Activated CD8-positive, alpha-beta memory T cell treated with anti-CD3 and anti-CD28 coated beads, Interleukin-2, amount 10 ng/mL, durations not matched to agents 7 days and 5 days (primary cell): ENCODE measurements at regions not wholly inside any gene's neighbourhood (a gene's known extent, or its start where the extent isn't known, plus 50 kb on each side); places are given as distances from the start of the nearest gene placed in this dataset.

ENCODE experiments used
- ATAC-seq: fragments of 150-1000 bp; cut with Tn5 transposase; one replicate; pipeline ENCODE4 v1.10.0; 2021; ENCODE audit warnings: moderate library complexity
- CTCF ChIA-PET: fragments of 350-600 bp; sonication (Branson Sonifier 250); formaldehyde crosslinking; loops from one replicate; lab custom pipeline; 2021; ENCODE audit warnings: antibody characterized with exemption; lab: Charles Lee
- DNase-seq: peaks from one replicate; pipeline ENCODE4 v3.0.0-alpha.2; 2020
- H3K27ac Mint-ChIP-seq: one replicate; pipeline ENCODE4 v1.8.0; 2021; ENCODE audit warnings: mild to moderate bottlenecking, mixed read lengths
- H3K27me3 Mint-ChIP-seq: one replicate; pipeline ENCODE4 v1.8.0; 2021; ENCODE audit warnings: mixed read lengths
- H3K36me3 Mint-ChIP-seq: one replicate; pipeline ENCODE4 v1.8.0; 2021; ENCODE audit warnings: mild to moderate bottlenecking, mixed read lengths
- H3K4me1 Mint-ChIP-seq: one replicate; pipeline ENCODE4 v1.8.0; 2021; ENCODE audit warnings: mixed read lengths
- H3K4me3 Mint-ChIP-seq: one replicate; pipeline ENCODE4 v1.8.0; 2021; ENCODE audit warnings: mild to moderate bottlenecking, moderate library complexity, mixed read lengths
- H3K9me3 Mint-ChIP-seq: one replicate; pipeline ENCODE4 v1.8.0; 2022; ENCODE audit warnings: low read depth, mixed read lengths

DNA sequence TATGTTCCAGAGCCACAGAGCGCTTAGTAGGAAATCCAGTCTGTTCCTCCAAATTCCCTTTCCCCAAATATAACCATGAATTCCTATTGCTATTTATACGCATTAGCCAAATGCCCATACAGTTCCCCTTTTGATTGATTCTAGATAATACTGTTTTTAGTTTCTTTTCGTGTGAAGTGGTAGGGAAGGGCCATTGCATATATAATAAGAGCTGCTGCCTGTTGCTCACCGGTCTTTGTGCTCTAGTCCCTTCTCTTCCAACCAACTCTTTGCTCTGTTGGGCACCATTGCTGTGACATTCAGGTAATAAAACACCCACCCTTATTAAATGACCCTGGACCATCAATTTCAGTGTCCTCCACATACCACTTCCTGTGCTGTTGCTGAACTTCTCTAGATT is 379.9 kb upstream of the KCNMB2 start:
- Mint-ChIP-seq H3K4me1 (peaks cover 6% of the 10 kb centered on the region), H3K9me3 (no peaks in the 10 kb centered on the region), H3K27me3 (no peaks in the 10 kb centered on the region), H3K27ac (no peak overlapping the region), H3K36me3 (no peaks in the 10 kb centered on the region), H3K4me3 (no peak overlapping the region)
- ATAC-seq = no peak
- CTCF ChIA-PET = no interaction called here
- DNase-seq = no peak

DNA sequence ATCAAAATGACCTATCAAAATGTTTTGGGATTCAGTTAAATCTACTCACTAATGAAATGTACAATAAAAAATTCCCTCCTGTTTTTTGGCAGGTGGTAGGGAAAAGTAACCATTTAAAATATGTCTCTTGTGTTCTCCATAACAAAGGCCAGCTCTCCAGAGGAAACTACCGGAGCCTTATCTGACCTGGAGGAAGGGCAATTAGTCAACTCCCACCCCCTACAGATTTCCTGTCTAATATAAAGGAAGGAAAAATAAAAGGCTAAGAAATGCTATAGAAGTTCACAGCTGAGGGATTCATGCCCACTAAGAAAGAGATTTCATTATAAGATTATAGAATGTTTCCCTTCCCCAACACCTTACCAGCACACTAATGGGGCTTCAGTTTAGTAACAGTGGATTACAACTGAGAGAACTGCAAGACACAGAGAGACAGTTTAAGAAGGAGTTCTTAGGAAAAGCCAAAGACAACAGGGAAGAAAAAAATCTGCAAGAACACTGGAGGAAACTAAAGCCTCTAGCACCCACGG is 376.5 kb upstream of the KCNMB2 start:
- Mint-ChIP-seq H3K36me3 (no peaks in the 10 kb centered on the region), H3K27me3 (no peaks in the 10 kb centered on the region), H3K4me3 (no peak overlapping the region), H3K9me3 (no peaks in the 10 kb centered on the region), H3K27ac (no peak overlapping the region), H3K4me1 (peaks cover 6% of the 10 kb centered on the region)
- DNase-seq = no peak
- CTCF ChIA-PET = no interaction called here
- ATAC-seq = no peak

DNA sequence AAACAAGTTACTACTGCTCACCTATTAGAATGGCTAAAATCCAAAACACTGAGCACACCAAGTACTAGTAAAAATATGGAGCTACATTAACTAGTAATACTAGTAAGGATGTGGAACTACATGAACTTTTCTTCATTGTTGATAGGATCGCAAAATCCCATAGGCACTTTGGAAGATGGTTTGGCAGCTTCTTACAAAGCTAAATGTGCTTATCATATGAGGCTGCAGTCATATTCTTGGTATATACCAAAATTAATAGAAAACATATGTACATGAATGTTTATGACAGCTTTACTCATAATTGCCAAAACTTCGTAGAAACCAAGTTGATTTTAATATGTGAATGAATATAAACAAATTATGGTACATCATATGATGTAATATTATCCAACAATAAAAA is 366.8 kb upstream of the KCNMB2 start:
- Mint-ChIP-seq H3K36me3 (no peaks in the 10 kb centered on the region), H3K27me3 (peaks cover 3% of the 10 kb centered on the region), H3K4me1 (no peaks in the 10 kb centered on the region), H3K27ac (no peak overlapping the region), H3K9me3 (no peaks in the 10 kb centered on the region), H3K4me3 (no peak overlapping the region)
- CTCF ChIA-PET = no interaction called here
- no peak for ATAC-seq
- no peak for DNase-seq

DNA sequence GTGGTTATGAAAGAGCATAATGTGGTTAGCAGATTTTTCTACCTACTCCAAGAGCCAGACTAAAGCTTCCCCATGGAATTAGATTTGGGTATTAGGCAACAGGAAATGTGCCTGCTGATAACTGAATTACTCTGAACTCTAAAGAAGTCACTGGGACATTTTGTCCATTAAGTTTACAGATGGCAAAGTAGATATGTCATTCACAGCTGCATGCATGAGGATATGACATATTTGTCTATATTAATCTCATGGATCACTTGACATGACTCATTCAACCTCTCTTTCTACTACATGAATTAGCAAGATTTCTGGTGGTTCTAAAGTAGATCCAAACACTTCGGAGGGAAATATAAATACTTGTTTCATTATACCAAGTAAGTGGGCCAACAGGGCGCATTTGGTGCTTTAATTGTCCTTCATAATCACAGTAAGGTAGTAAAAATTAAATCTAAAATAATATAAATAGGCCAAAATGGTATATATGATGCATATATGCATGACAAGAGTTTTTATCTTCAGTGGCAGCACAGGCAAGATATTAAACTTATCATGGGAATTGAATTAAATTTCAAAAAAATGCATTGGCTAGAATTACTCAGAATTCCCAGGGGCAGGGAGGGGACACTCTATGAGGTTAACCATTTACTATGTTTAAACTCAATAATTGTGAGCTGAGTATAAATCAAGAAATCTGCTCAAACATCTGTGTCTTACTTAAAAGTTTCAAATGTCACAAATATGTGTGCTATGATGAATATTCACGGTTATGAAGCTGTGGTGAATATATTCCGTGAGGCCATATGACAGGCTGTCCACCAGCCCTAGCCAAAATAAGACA is 365.3 kb upstream of the KCNMB2 start:
- H3K9me3 Mint-ChIP-seq = no peaks in the 10 kb centered on the region
- H3K4me3 Mint-ChIP-seq = no peak overlapping the region
- H3K27me3 Mint-ChIP-seq = peaks cover 3% of the 10 kb centered on the region
- CTCF ChIA-PET = no interaction called here
- H3K36me3 Mint-ChIP-seq = no peaks in the 10 kb centered on the region
- ATAC-seq (no peak), DNase-seq (no peak)
- H3K27ac Mint-ChIP-seq = no peak overlapping the region
- no peaks in the 10 kb centered on the region for H3K4me1 Mint-ChIP-seq

DNA sequence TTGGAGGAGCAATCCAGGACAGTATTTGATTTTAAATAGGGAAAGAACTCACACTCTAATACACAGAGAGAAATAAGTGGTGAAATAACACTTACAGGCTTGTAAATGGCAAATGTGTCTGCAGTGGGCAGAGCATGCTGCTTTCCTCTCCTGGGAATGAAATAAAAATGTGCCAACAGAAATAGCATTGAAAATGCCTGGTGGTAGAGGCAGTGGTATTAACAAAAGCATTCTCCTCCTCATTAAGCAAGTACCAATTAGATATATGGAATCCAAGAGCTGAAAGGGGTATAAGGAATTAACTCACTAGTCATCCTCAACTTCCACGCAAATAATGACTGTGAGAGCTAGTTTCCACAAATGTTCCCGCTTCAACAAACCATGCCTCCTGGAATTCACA is 364.1 kb upstream of the KCNMB2 start:
- Mint-ChIP-seq H3K4me3 (no peak overlapping the region), H3K36me3 (no peaks in the 10 kb centered on the region), H3K27me3 (peaks cover 3% of the 10 kb centered on the region), H3K9me3 (no peaks in the 10 kb centered on the region), H3K27ac (no peak overlapping the region), H3K4me1 (no peaks in the 10 kb centered on the region)
- DNase-seq (no peak), ATAC-seq (no peak)
- CTCF ChIA-PET = no interaction called here

DNA sequence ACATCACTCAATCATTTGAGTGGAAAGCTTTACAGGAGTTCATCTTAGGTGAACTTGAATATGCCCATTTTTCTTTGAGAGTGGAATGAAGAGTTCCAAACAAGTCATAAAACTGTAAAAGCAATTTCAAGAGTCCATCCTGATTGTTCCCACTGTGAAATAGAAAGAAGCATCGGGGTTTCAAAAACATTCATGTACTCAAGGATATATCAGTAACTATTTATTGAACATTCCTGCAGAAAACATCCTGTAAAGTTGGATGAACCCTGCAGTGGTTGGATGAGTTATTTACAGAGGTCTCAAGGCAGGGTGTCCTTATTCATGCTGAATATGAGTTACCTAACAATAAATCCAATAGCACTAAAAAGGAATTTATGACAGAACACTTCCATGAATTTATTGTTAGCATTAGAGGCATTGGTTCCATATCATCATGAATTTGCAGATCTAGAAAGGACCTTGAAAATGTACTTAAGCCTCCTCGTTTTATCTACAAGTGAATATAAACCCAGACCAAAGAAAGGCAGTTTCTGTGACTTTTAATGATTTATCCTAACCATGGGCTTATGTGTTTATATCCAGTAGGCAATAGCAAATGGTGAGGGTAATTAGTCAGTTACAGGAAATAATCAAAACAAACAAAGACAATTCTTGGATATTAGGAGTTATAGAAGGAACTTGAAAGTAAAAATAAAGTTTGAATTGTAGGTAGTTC is 361.9 kb upstream of the KCNMB2 start:
- H3K4me1 Mint-ChIP-seq = no peaks in the 10 kb centered on the region
- no peaks in the 10 kb centered on the region for H3K36me3 Mint-ChIP-seq
- H3K27ac Mint-ChIP-seq = no peak overlapping the region
- DNase-seq = no peak
- no peak overlapping the region for H3K4me3 Mint-ChIP-seq
- CTCF ChIA-PET = no interaction called here
- no peak for ATAC-seq
- peaks cover 3% of the 10 kb centered on the region for H3K27me3 Mint-ChIP-seq
- no peaks in the 10 kb centered on the region for H3K9me3 Mint-ChIP-seq

DNA sequence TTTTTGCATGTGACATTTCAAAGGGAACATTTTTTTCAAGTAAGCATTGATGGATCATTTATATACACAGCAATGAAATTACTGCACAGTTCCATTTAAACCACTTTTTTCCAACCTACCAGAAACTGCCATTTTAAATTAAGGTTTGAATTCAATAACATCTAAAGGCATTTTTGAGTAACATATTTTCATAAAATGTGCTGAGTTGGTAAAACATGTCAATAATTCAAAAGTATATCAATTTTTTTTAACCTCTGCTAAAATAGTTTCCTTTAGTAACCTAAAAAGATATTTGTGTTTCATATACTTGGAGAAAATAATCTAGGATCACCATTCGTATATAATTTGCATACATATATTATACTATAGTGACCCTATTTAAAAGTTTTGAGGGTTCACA is 355.1 kb upstream of the KCNMB2 start:
- Mint-ChIP-seq H3K4me3 (no peak overlapping the region), H3K27me3 (no peaks in the 10 kb centered on the region), H3K9me3 (no peaks in the 10 kb centered on the region), H3K4me1 (no peaks in the 10 kb centered on the region), H3K36me3 (no peaks in the 10 kb centered on the region), H3K27ac (no peak overlapping the region)
- CTCF ChIA-PET = no interaction called here
- no peak for DNase-seq
- ATAC-seq = no peak

DNA sequence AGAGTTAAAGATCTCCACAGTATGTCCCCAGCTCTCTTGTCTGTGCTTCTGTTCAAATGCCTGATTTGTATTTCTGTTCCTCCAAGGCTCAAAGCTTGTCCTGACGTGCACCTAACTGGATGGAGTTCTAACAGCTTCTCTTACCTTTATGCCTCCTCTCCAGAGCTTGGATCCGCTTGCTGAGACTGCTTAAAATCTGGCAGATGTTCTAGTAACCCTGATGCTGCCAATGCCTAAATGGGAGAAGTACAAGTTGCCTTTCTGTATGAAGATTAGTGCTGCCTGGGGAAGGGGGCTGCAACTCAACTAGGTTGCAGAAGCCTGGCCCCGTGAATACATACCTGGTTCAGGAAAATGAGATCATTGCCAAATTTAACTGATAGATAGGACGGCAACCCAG is 354.5 kb upstream of the KCNMB2 start:
- H3K27ac Mint-ChIP-seq = no peak overlapping the region
- no peaks in the 10 kb centered on the region for H3K36me3 Mint-ChIP-seq
- H3K27me3 Mint-ChIP-seq = no peaks in the 10 kb centered on the region
- ATAC-seq = no peak
- no peak for DNase-seq
- CTCF ChIA-PET = no interaction called here
- H3K4me1 Mint-ChIP-seq = no peaks in the 10 kb centered on the region
- no peak overlapping the region for H3K4me3 Mint-ChIP-seq
- no peaks in the 10 kb centered on the region for H3K9me3 Mint-ChIP-seq

DNA sequence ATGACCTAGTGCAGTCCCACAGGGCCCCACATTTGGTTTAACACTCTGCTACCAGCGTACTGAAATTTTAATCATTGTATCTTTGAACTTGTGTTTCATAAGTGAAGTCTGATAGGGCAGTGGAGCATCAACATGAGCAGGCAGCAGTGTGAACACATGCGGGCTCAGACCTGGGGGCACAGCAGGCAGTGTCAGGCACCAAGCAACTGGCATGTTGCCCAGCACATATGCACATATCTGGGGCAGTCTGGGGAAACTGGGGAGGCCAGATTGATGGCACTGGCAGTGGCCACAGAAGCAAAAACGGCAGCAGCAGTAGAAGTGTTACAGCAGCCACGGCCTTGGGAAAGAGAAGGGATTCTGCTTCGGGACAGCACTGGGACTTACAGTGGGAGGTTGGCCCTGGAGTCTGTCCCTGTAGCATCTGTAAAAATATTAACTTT is 353.9 kb upstream of the KCNMB2 start:
- CTCF ChIA-PET = no interaction called here
- Mint-ChIP-seq H3K4me1 (no peaks in the 10 kb centered on the region), H3K27ac (no peak overlapping the region), H3K27me3 (no peaks in the 10 kb centered on the region), H3K9me3 (no peaks in the 10 kb centered on the region), H3K36me3 (no peaks in the 10 kb centered on the region), H3K4me3 (no peak overlapping the region)
- DNase-seq (no peak), ATAC-seq (no peak)

DNA sequence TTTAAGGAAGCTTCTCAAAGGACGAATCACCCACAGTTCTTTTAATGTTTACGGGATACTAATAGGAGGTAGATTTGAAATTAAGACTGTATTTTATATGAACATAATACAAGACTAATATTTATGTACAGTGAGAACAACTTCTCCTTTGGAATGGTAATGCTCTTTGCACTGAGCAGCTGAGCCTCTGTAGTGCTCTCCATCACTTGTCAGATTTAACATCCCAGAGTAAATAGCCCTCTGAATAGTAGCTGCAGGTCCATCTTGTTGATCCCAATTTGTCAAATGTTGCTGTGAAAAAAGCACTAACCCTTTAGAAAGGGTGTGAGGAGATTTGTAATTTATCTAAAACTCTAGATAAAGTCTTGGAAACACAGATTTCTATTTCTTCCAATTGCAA is 351.4 kb upstream of the KCNMB2 start:
- DNase-seq (no peak), ATAC-seq (no peak)
- H3K9me3 Mint-ChIP-seq = no peaks in the 10 kb centered on the region
- CTCF ChIA-PET = no interaction called here
- no peaks in the 10 kb centered on the region for H3K27me3 Mint-ChIP-seq
- H3K4me1 Mint-ChIP-seq = no peaks in the 10 kb centered on the region
- no peaks in the 10 kb centered on the region for H3K36me3 Mint-ChIP-seq
- no peak overlapping the region for H3K27ac Mint-ChIP-seq
- no peak overlapping the region for H3K4me3 Mint-ChIP-seq

DNA sequence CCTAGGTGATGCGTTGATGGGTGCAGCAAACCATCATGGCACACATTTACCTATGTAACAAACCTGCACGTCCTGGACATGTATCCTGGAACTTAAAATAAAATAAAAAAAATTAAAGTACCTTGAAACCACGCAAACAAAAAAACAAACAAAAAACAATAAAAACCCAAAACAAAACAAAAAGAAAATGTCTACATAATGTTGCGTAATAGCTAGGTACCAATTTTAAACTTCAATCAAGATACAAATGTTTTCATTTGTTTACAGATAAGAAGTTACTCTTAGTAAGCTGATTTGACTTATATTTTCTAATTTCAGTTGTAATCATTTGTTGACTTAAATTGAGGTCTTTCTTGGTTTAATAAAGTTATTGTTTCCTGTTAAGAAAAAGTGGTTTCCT is 349.6 kb upstream of the KCNMB2 start:
- CTCF ChIA-PET = no interaction called here
- Mint-ChIP-seq H3K4me3 (no peak overlapping the region), H3K27me3 (no peaks in the 10 kb centered on the region), H3K36me3 (no peaks in the 10 kb centered on the region), H3K9me3 (no peaks in the 10 kb centered on the region), H3K4me1 (no peaks in the 10 kb centered on the region), H3K27ac (no peak overlapping the region)
- no peak for DNase-seq
- ATAC-seq = no peak

DNA sequence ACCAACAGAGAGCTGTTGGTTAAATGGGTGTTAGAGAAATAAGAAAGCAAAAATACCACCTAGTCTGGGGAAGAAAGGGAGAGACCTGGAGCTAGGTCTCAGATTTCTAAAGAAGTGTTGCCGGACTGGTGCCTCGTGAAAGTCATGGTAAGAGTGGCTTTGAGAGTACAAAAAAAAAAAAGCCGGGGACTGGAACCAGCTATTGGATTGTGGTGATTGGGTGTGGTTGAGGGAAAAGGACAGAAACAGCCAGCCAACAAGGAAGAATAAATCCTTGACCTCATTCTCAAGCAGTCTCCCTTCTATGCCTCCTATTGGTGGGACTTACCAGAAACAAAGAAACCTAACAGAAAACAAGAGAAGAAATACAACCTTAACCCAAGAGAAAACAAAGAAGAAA is 346.4 kb upstream of the KCNMB2 start:
- no peak overlapping the region for H3K27ac Mint-ChIP-seq
- no peak overlapping the region for H3K4me3 Mint-ChIP-seq
- ATAC-seq (no peak), DNase-seq (no peak)
- H3K27me3 Mint-ChIP-seq = no peaks in the 10 kb centered on the region
- H3K9me3 Mint-ChIP-seq = no peaks in the 10 kb centered on the region
- H3K36me3 Mint-ChIP-seq = no peaks in the 10 kb centered on the region
- CTCF ChIA-PET = no interaction called here
- H3K4me1 Mint-ChIP-seq = no peaks in the 10 kb centered on the region

DNA sequence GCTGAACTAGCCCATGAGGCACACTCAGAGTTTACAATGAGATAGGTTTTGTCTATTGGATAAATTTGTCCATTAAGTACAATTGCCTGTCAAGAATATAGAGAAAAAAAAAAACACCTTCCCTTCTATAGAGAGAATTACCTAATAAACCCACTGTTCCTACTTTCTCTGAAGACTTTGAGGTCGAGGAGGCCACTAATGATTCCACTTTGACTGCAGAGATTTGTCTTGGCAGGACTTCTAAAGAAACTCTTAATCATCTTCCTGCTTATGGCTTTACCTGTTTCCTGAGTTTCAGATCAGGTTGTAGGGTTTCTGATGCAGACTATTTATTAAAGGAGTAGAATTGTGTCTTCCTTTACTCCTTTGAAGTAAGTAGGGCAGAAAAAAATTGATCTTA is 342.4 kb upstream of the KCNMB2 start:
- DNase-seq (no peak), ATAC-seq (no peak)
- Mint-ChIP-seq H3K27ac (no peak overlapping the region), H3K4me1 (no peaks in the 10 kb centered on the region), H3K4me3 (no peak overlapping the region), H3K27me3 (no peaks in the 10 kb centered on the region), H3K36me3 (no peaks in the 10 kb centered on the region), H3K9me3 (no peaks in the 10 kb centered on the region)
- CTCF ChIA-PET = no interaction called here

DNA sequence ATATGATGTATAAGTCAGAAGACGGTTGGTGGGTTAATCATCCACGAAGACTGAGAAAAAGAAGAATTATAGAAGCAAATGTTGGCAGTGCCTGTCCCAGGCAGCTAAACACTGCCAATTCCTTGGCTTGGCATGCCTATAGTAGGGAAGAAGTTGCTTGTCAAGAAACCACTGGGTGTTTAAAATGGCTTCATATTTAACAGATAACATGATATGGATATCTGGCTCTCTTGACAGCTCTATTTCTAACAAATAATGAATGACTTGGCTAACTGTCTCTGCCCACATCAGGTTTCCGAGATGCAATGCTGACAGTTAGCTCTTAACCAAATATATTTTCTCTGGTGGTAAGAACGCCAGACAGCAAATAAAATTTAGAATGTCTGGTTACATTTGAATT is 341.7 kb upstream of the KCNMB2 start:
- no peak overlapping the region for H3K27ac Mint-ChIP-seq
- no peaks in the 10 kb centered on the region for H3K36me3 Mint-ChIP-seq
- H3K9me3 Mint-ChIP-seq = no peaks in the 10 kb centered on the region
- DNase-seq = no peak
- CTCF ChIA-PET = no interaction called here
- no peak for ATAC-seq
- H3K4me3 Mint-ChIP-seq = no peak overlapping the region
- no peaks in the 10 kb centered on the region for H3K27me3 Mint-ChIP-seq
- H3K4me1 Mint-ChIP-seq = no peaks in the 10 kb centered on the region
